HG02938 (cell line): ENCODE measurements at regions not wholly inside any gene's neighbourhood (a gene's known extent, or its start where the extent isn't known, plus 50 kb on each side); places are given as distances from the start of the nearest gene placed in this dataset.
"Not testable (repeated sequence)": the region's sequence is repeated elsewhere in the genome, so short reads cannot be mapped to it uniquely, and the experiment has no call there.

ENCODE experiments used
- ATAC-seq: cut with Tn5 transposase; IDR thresholded peaks from one replicate; pipeline ENCODE4 v1.9.1; 2021; ENCODE audit warnings: mild to moderate bottlenecking, moderate library complexity; ENCODE audit not compliant: unreplicated experiment

DNA sequence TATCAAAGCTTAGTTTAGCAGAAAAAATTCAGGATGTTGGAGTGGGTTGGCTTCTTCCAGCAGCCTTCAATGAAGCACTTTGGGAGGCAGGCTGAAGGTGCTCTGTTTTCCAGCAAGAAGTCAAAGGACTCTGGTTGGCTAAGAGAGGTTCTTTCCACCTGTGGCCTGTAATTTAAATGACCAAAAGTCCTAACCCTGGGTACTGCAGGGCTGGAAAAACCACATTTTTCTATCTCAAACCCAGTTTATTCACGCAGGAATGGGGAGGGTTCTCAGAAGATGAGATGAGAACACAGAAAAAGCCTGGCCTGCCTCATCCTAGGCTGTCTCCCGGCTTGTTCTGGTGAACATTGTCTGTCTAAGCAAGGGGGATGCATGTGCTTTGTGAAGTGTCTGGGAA lies 68.6 kb upstream of the ZFHX3 start:
- no peak for ATAC-seq

- no peak for ATAC-seq
Observed at GRCh38 chr16:73113336-73113735, 65.4 kb upstream of the ZFHX3 start.

DNA sequence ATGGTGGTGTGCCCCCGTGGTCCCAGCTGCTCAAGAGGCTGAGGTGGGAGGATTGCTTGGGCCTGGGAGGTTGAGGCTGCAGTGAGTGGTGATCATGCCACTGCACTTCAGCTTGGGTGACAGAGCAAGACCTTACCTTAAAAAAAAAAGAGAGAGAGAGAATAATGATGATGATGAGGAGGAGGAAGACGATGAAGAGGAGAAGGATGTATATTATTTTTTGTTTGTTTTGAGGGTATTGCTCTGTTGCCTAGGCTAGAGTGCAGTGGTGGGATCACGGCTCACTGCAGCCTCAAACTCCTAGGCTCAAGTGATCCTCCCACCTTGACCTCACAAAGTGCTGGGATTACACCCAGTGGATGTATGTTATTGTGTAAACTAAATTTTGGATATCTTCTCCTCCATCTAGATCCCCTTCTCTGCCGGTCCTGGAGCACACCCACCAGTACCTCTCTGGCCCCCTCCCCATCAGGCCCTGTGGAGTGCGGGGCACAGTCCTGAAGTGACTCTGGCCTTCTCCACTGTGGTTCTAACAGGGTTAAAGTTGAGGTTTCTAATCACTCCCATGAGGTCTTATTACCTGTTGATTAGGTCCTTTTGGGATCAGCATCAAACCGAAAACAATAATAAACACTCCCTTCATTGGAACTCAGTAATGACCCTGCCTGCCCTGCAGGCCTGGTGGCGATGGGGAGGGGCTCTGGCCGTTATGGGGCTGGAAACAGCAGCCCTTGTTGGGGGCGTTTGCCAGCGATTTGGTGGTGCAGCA lies 60.5 kb upstream of the ZFHX3 start:
- ATAC-seq, result no peak

GRCh38 chr16:73107371-73107770 lies 59.4 kb upstream of the ZFHX3 start:
- no peak for ATAC-seq

DNA sequence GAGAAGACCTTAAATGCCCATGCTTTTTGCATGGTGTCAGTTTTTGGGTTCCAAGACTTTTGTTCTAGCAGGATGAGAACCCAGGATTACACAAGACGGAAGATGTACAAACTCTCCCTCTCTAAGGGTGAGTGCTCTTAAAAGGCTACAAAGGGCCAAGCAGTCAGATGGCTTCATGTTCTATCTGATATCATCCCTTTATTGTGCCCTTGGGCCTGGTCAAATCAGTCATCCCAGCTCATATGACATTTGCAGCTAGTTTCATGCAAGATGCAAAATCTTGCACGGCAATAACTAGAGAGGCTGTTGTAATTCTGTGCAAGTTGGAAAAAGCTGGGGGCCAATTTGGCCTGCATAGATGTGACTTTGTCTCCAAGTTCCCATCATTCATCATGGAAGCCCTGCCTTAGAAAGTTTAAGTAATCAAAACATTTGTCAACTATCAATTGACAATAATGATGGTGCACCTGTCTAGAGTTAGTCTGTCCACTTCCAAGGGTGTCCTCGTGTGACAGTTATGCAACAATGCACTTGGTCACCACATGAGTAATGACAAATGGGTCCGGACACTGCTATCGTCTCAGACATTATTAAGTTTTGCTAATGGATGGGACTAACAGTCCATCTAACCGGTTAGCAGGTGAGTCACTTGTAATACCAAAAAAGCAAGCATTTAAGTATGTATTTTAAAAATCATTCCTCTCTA lies 58.6 kb upstream of the ZFHX3 start:
- ATAC-seq, result no peak

DNA sequence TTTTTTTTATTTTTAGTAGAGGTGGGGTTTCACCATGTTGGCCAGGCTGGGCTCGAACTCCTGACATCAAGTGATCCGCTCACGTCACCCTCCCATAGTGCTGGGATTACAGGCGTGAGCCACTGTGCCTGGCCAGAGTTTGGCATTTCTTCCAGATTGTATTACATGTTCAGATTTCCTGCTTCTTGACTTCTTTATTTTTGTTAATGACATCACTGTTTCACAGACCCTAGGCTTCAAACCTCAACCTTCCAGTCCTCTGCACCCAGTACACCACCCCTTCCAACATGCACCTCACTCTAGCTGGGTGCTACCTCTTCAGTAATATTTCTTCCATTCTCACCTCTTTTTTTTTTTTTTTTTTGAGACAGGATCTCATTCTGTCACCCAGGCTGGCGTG lies 53.6 kb upstream of the ZFHX3 start:
- no peak for ATAC-seq

GRCh38 chr16:73099601-73100000 lies 51.7 kb upstream of the ZFHX3 start:
- not testable (repeated sequence) for ATAC-seq
